GM19463 (cell line): ENCODE measurements at regions not wholly inside any gene's neighbourhood (a gene's known extent, or its start where the extent isn't known, plus 50 kb on each side); places are given as distances from the start of the nearest gene placed in this dataset.
"Not testable (repeated sequence)": the region's sequence is repeated elsewhere in the genome, so short reads cannot be mapped to it uniquely, and the experiment has no call there.

ENCODE experiments used
- ATAC-seq: cut with Tn5 transposase; IDR thresholded peaks from one replicate; pipeline ENCODE4 v1.9.1; 2021; ENCODE audit warnings: mild to moderate bottlenecking, moderate library complexity; ENCODE audit not compliant: unreplicated experiment

GRCh38 chr5:6321078-6321477 lies 57.3 kb downstream of the MED10 start:
- ATAC-seq, result no peak

DNA sequence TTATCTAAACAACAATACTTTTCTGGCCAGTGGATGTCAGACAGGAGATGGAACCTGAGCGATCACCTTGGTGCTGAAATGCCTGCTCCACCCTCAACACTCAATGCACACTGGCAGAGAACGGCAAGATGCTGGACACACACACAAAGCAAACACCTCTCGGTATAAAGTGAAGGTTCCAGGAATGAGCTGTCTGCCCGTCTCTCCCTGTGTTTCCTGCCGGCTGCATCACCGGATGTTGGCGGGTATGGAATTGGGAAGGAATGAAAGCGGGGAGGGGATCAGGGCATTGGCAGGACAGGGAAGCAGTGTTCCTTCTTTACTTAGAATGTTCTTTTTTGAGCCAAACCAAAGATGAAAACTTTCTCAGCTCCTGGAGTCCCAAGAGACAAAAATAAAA lies 59.2 kb downstream of the MED10 start:
- ATAC-seq, result no peak

DNA sequence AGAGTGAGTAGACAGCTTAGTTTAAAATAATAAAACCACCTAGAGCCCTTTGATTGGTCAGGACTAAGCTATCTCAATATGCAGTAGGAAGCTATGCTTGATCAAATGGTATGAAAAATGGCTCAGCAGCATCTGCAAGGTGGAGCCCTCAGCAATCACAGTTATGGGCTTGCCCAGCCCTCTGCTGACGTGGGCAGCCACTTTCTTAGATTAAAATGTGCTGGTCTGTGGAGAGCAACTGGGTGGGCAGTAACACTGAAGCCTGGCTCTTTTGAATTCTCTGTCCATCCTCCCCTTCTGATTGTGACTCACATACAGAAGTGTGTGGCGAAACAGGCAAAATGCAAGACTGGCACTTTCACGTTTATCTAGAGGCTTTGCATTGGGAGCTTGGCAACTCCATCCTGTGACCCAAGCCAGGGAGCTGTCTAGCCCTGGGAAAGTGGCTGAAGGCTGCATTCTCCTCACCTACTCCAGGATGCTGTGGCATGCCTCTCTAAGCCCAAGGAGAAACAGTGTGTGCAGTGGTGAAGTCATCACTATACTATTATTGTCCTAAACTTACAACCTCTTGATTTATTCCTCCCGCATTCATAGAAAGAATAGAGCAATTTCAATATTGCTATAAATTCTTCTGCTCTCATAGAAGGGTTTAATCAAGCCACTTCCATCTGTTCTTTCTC lies 61.1 kb downstream of the MED10 start:
- ATAC-seq, result no peak

GRCh38 chr5:6315580-6315979 lies 62.8 kb downstream of the MED10 start:
- ATAC-seq, result no peak

GRCh38 chr5:6311568-6312501 lies 66.5 kb downstream of the MED10 start:
- no peak for ATAC-seq

DNA sequence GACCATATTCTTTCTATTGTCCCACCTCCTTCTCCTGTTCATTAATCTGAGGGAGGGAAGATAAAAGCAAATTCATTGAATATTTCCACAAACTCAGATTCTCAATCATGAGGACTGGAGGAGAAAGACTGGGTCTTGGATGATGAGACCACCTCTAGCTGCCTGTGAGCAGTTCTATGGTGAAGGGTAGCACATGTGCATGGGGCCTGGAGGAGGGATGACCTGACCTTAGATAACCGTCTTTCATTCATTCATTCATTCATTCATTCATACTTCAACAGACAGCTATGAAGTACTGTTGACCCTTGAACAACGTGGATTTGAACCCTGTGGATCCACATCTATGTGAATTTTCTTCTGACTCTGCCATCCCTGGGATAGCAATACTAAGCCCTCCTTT lies 68.4 kb downstream of the MED10 start:
- ATAC-seq, result no peak

GRCh38 chr5:6308683-6309082 lies 69.7 kb downstream of the MED10 start:
- no peak for ATAC-seq

- no peak for ATAC-seq
Measured at GRCh38 chr5:6307304-6307703, 71.0 kb downstream of the MED10 start.

GRCh38 chr5:6305853-6306252 lies 72.5 kb downstream of the MED10 start:
- no peak for ATAC-seq

DNA sequence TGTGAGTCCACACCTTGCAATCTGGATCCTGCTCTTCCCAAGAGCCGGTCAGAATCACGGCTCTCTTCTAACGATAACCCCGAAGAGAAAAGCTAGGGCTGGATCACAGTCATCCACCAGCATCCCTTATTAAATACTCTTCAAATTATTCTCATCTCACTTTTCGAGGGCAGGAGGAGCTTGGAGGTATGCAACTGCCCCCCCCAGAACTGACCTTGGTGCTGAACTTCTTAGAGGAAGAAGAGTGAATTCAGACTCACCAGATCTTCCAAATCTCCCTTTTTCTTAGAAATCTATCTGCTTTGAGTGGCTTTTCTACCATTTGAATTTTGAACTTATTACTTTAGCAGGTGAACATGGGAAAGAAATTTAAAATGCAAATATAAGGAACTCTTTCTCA lies 75.7 kb downstream of the MED10 start:
- no peak for ATAC-seq

- ATAC-seq, result no peak
Measured at GRCh38 chr5:6302075-6302474, 76.3 kb downstream of the MED10 start.

DNA sequence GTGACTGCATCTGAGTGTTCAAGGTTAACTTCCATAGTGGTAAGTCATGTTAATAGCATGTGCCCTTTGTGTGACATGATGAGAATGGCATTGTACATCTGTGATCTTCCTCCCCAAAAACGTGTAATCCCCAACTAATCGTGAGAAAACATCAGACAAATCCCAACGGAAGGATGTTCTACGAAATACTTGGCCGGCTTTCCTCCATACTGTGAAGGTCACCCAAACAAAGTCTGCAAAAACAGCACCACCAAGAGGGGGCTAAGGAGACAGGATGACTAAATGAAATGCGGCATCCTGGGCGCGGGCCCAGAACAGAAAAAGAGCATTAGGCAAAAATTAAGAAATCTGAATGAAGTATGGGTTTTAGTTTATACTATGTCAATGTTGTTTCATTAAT lies 81.8 kb downstream of the MED10 start:
- no peak for ATAC-seq

DNA sequence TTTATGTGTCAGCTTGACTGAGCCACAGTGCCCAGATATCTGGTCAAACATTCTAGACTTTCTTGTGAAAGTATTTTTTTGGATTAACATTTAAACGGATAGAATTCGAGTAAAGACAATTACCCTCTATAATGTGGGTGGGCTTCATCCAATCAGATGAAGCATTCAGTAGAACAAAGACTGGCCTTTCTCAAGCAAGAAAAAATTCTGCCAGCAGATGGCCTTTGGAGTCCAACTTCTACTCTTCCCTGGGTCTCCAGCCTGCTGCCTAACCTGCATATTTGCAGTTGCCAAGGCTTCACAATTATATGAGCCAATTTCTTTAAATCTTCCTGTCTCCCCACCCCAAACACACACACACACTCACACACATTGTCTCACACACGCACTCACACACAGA lies 86.4 kb downstream of the MED10 start:
- peak; percentile 56 for ATAC-seq

- no peak for ATAC-seq
Measured at GRCh38 chr5:6289239-6289638, 89.1 kb downstream of the MED10 start.

- no peak for ATAC-seq
Measured at GRCh38 chr5:6287176-6287575, 91.2 kb downstream of the MED10 start.

DNA sequence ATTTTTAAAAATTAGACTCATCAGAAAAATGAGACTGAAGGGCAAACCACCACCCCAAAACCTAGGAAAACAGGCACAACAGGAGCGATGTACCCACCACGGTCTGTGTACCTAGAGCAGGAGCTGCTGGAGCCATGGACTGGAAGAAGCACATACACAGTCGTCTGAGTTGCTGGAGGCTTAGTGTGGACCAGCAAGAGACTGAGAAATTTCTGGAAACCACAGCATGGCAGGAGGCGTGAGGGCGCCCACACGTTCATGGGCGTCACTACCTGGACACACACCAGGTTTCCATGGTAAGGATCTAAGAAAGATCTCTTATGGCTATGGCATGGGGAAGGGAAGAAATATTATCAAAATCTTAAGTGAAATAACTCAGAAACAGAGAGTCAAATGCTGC lies 91.9 kb downstream of the MED10 start:
- no peak for ATAC-seq

DNA sequence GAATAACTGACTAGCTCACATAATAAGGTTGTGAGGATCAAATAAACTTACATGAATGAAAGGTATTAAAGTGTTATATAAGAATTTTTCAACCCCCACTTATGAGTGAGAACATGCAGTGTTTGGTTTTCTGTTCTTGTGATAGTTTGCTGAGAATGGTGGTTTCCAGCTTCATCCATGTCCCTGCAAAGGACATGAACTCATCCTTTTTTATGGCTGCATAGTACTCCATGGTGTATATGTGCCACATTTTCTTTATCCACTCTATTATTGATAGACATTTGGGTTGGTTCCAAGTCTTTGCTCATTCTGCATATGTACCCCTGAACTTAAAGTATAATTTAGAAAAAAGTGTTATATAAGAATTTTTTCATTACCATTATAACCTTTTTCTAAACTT lies 93.9 kb downstream of the MED10 start:
- ATAC-seq, result not testable (repeated sequence)

- no peak for ATAC-seq
Measured at GRCh38 chr5:6282352-6282751, 96.0 kb downstream of the MED10 start.

DNA sequence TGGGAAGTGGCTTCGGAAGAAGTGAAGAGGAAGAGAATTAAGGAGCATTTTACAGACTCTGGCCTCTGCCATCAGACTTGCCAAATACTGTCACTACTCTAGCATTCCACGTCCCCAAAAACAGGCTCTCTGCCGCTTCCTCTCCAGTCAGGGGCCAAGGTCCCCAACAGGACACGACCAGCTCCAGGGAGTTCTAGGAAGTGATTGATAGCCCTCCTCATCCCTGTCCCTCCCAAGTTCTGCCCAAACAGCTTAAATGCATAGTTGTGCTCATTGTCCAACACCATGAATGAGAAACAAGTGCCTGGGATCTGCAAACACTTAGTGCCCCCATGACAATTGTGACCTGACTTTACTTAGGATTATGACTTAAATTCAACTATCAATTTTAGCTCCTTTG lies 96.5 kb downstream of the MED10 start:
- ATAC-seq, result no peak

GRCh38 chr5:6280425-6281100 lies 97.8 kb downstream of the MED10 start:
- no peak for ATAC-seq

DNA sequence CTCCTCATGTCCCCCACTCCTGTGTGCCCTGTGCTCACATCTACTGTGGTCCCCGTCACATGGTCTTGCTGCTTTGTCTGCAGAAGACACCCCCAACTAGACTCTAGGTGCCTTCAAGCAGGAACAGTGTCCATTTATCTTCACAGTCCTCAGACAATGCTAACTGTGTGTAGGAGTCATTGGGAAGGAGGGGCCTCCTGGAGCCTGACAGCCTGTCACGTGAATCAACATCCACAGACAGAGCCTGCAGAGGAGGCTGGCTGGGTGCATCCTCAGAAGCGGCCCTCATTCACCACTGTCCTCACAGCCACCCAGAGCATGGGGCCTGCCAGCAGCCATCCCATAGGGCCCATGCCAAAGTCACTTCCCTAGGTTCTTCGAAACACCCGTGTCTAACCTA lies 98.7 kb downstream of the MED10 start:
- no peak for ATAC-seq
